GM21737 (cell line): ENCODE measurements at regions not wholly inside any gene's neighbourhood (a gene's known extent, or its start where the extent isn't known, plus 50 kb on each side); places are given as distances from the start of the nearest gene placed in this dataset.
"Not testable (repeated sequence)": the region's sequence is repeated elsewhere in the genome, so short reads cannot be mapped to it uniquely, and the experiment has no call there.

Experiments
- ATAC-seq: cut with Tn5 transposase; IDR thresholded peaks from one replicate; pipeline ENCODE4 v1.9.1; 2021; ENCODE audit warnings: mild to moderate bottlenecking, moderate library complexity; ENCODE audit not compliant: unreplicated experiment

DNA sequence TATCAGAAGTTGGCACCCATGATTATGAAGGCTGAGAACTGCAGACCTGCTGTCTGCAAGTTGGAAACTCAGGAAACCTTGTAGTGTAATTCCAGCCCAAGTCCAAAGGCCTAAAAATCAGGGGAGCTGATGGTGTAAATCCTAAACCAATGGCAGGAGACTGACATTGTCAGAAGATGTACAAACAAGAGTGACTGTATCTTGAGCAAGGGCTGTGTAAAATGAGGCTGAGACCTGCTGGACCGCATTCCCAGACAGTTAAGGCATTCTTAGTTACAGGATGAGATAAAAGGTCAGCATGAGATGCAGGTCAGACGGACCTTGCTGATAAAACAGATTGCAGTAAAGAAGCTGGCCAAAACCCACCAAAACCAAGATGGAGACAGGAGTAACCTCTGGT lies 147.7 kb downstream of the COG6 start:
- ATAC-seq: no peak

DNA sequence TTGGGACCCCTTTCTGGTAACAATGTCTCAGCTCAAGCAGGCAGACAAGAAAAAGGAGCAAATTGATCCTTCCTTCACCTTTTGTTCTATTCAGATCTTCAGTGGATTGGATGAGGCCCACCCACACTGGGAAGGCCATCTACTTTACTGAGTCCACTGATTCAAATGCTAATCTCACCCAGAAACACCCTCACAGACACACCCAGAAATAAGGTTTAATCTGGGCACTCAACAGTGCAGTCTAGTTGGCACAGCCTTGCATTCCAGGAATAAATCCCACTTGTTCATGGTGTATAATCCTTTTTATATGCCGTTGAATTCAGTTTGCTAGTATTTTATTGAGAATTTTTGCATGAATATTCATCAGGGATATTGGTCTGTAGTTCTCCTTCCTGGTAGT lies 148.4 kb downstream of the COG6 start:
- no peak for ATAC-seq

DNA sequence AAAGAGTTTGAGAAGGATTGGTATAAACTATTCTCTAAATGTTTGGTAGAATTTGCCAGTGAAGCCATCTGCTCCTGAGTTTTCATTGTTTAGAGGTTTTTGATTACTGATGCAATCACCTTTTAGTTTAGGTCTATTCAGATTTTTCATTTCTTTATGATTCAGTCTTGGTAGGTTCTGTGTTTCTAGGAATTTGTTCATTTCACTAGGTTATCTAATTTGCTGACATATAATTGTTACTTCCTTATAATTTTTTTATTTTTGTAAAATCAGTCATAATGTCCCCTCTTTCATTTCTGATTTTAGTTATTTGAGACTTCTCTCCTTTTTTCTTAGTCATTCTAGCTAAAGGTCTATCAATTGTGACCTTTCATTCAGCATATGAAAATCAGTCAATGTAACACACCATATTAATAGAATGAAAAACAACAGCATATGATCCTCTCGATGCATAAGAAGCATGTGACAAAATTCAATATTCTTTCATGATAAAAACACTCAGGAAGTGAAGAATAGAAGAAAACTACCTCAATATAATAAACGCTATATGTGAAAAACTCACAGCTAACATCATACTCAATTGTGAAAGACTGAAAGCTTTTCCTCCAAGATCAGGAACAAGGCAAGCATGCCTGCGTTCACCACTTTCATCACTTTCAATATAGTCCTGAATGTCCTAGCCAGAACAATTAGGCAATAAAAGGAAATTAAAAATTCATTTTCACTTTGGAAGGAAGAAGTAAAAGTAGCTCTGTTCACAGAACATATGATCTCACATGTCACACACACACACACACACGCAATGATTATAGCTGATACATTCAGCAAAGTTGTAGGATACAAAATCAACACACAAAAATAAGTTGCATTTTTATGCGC lies 149.1 kb downstream of the COG6 start:
- no peak for ATAC-seq

DNA sequence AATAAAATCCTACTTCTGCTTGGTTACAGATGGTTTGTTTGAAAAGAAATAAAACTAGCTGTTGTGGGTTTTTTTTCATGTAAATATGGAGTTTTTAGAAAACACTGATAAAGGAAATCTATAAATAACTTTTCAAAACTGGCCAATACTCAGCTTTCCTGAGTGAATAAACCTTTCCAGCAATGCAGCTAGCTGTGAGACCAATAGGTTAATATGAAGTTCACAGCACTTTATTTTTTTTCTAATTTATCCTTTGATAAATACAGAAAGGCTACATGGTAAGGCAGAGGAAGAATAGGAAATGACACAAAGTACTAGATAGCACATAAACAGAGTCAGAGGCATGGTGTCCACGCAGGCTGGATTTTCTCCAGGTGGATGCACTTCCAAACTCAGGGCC lies 154.0 kb downstream of the COG6 start:
- ATAC-seq: no peak

DNA sequence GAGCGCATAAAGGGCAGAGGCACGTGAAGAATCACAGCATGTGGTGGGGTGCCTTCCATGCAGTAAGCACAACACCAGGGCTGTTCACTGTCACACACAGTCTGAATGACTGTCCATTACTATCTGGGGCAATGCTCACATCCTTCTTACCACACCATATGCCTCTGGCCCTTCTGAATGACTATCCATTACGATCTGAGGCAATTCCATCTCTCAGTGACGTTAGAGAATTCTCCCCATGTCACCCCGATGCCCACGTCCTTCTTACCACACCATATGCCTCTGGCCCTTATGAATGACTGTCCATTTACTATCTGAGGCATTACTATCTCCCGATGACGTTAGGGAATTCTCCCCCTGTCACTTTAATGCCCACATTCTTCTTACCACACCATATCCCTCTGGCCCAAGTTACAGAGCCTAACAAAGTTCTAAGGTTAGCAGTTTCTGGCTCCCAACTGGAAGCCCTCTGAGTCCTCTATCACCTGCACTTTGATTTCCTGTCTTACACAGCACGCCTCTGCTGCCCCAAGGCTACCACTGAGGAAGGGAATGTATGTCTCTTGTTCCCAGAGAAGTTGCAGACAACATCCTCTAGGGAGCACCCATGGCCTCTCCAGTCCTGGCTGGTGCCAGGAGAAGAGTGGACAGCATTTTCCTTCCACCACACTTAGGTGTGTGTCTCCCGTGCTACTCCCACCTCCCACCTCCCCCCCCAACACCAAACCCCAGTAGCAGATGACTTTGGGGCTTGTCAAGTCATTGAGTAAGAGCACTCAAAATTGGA lies 154.8 kb downstream of the COG6 start:
- no peak for ATAC-seq

DNA sequence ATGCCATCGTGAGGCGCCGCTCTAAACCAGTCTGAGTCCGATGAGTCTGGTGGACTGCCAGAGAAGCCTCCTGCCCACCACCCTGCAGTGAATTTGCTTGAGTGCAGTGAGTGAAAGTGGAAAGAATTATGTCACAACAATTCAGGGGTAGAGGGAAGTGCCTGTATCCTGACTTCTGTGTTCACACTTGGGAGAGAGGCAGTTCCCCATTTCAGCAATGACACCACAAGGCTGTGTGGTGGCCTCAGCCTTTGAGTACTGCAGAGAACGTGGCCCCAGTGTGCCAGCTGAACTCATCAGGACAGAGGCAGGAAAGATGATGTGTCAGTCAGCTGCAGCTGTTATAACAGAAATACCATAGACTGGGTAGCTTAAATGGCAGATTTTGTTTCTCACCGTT lies 155.6 kb downstream of the COG6 start:
- no peak for ATAC-seq

DNA sequence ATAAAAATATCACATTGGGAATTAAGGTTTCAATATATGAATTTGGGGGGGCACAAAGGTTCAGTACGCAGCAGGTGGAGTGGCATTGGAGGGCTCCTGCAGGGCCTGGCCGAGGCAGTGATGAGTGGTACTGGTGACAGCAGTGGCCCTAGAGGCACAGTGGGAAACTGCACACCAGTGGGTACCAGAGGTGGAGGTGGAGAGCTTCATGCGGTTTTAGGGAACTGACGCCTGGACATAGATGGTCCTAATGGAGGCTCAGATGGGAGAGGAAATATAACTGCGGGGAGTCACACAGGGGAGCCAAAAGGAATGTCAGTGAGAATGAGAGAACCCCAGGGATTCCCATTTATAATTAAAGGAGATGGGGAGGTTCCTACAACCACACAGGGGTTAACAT lies 156.2 kb downstream of the COG6 start:
- no peak for ATAC-seq

DNA sequence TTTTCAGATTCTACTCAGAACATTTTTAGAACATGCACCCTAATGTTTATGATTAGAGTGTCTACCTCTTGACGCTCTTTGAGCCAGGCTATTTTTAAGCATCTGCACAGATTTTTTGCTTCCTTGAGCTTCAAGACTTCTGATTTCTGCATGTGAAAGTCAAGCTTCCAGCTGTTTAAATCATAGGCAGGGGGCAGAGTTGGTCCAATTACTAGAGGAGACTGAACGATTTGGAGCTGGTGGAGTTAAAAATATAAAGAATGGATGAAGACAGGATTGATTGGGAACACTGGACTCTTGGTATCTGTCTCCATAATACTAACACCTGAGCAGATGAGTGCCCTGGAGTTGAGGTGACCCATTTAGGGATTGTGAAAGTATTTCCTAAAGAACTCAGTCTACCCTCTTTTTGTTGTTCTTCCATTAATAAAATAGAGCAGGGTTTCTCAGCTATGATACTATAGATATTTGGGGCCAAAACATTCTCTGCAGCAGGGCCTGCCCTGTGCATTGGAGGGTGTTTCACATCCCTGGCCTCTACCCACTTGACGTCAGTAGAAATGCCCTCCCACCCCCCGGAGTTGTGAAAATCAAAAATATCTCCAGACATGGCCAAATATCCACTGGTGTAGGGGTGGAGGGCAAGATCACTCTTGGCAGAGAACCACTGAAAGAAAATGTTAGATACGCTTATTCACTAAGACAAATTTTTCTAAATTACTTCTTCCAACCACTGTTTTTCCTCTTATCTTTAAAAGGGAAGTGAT lies 160.1 kb downstream of the COG6 start:
- ATAC-seq: no peak

DNA sequence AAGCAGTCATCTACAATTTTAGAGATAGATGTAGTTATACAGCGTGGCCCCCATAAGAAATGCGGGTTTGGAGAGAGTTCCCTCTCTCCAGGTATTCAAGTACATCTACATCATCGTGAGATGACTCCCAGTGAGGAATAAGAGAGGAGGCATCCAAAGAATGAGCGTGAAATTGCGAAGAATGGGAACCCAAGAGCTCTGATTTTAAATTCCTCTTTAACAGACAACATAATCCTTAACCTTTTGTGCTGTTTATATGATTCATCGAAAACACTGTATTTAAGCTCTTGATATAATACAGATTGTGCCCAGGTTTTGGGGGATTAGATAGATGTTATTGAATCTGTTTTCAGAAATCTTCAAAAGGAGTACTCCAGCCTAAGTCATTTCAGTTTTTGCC lies 161.5 kb downstream of the COG6 start:
- ATAC-seq: no peak

DNA sequence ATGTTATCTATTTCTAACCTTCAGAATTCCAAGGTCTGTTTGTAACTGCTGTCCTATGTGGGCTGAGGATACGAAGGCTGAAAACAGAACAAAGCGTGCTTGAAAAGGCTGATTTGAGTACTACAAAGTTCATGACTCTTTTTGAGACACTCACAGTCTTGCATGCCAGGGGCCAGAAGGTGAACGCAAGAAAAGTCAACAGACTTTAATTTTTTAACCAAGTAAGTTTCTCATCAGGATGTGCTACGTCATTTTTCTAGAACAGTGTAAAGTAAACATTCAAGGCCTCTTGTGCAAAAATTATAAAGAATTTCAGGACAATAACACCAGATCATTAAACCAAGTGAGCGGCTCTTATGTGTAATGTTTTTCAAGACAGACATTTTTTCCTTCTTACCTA lies 163.5 kb downstream of the COG6 start:
- ATAC-seq: no peak

DNA sequence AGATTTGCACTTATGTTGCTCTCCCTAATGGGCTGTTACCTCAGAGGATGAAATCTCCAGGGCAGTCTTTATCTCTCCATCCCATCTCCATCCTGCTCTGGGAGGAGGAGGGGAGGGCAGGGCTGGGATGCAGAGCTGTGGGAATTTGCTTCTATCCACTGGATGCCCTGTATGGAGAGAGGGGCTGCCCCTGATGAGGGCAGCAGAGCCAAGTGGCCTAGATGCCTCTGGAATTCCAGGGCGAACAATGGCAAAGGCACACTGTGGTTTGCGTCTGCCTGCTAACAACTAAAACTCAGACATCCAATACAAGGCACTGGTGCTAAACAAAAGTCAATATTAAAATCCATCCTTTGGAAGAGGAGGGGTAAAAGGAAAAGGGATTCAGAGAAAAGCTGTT lies 165.1 kb downstream of the COG6 start:
- ATAC-seq: no peak

DNA sequence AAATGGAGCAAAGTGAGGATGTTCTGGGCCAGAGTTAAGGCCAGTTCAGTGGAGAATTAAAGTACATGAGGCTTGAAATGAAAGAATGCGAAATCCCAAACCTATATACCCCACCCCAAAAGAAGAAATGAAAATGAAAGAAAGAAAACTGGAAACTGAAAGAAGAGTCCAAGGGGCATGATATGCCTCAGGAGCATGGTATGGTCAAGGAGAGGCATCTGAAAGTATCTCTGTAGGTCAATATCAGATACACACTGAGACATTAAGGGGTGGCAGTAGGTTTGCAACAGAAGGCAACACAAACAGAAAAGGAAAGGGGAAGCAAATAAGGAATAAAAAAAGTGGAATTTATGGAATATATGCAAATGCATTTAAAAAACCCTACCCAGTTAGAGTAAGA lies 166.5 kb downstream of the COG6 start:
- no peak for ATAC-seq

DNA sequence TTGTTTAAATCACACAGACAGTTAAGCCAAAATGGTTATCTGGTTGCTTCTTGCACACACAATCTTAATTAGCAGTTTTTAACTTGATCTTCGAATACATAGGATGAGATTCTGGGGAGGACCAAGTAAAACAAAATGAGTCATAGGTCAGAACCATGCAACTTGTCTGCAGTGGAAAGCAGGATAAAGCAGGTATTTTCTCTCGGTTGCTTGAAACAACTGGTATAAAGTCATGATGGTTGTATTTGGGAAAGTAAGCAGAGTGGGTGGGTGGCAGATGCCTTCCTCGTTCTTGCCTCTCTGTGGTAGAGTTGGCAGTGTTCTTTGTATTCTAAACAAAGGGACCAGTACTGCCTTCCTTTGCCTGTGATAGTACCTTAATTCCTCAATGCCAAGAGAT lies 167.0 kb downstream of the COG6 start:
- ATAC-seq: no peak

DNA sequence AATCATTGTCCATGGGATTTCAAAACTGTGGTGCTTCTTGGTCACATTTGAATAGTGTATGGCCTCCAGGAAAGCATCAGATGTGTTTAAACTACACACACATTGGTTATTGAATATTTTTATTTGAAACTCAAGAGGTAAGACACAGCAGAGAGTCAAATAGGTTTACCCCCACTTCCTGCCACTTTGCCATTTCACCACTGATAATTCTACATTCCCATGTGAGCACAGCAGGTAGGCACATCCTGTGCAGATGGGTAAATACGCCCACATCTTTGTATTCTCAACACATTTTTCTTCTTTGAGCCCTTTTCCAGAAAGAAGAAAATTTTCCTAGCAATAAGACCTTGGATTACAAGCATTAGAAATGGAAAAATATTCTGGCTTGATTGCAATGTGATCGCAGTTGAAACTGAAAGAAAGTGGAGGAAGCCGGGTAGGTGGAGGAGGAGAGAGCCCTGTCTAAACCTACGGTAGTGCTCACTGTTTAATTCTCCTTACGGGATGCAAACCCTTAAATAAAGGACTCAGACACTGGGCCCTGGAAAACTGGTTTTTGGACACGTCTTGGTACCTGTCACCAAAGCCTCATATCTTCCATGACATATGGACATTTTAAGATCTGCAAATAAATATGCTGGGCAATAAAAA lies 167.7 kb downstream of the COG6 start:
- ATAC-seq: no peak

DNA sequence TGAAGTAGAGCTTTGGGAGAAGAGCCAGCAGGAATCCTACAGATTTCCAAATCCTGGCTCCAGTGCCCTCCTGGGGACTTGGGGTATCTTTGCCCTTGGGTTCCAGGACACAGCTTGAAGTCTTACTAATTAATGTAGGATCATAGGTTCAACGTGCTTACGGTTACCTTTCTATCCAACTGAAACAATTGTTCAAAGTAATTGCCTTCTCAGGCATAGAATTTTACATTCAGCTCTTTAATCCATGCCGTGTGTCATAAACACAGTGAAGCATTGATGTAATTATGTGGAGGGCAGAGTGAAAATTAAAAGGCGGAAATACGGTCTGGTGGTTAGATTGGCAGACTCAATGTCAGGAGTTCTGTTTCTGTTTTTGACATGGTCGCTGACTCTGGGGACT lies 170.4 kb downstream of the COG6 start:
- ATAC-seq: no peak

DNA sequence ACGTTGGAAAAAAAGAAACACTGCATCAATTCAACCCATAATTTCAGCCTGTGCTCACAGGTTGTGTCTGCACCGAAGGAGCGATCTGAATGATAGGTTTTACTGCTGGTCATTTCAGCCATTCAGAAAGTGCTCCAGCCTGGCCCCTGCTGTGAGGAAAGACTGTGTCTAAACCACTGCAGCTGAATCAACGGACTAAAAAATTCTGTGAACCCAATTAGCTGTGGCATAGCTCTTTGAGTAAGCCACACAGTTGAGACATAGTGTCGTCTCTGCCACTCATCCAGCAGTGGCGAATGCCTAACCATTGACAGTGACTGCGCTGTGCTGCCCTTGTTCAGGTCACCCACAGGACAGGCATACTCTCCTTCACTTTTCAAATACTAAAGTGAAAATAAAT lies 179.8 kb downstream of the COG6 start:
- ATAC-seq: no peak

DNA sequence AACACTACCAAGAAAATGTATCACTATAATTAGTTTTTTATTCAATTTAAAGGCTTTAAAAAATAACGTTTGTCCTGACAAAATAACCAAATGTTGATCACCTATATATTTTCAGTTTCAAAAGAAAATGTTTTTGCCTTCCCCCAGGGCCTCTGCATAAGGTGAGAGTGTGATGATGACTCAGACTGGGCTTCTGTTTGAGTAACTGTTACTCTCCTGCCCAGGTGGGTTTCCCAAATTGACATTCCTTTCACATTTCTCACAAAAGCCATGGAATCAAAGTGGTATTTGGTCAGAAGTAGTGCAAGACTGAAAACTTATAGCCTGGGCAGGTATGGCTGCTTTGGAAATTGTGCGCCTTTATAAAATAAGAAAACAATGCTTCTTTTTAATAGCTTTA lies 180.6 kb downstream of the COG6 start:
- no peak for ATAC-seq

DNA sequence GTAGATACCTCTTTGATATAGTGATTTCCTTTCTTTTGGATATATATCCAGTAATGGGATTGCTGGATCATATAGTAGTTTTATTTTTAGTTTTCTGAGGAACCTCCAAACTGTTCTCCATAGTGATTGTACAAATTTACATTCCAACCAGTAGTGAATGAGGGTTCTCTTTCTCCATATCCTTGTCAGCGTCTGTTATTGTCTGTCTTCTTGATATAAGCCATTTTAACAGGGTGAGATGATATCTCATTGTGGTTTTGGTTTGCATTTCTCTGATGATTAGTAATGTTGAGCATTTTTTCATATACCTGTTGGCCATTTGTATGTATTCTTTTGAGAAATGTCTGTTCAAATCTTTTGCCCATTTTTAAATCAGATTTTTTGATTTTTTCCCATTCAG lies 182.4 kb downstream of the COG6 start:
- ATAC-seq: not testable (repeated sequence)

DNA sequence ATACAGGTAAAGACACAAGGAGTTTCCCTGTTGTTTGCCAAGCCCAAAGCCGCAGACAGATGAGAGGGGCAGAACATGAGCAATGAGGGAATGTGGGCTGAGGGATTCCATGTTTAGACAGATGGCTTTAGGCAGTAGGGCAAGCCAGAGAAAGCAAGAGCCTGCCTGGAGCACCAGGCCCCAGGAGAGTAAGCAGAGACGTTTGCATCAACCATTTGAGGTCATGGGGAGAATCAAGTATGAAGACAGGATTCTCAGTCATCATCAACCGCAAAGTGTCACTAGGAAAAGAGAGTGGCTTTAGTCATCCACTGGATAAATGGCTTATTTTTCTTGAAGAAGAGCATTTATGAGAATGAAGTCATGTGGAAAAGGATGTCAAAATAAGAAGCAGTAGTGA lies 184.7 kb downstream of the COG6 start:
- no peak for ATAC-seq

DNA sequence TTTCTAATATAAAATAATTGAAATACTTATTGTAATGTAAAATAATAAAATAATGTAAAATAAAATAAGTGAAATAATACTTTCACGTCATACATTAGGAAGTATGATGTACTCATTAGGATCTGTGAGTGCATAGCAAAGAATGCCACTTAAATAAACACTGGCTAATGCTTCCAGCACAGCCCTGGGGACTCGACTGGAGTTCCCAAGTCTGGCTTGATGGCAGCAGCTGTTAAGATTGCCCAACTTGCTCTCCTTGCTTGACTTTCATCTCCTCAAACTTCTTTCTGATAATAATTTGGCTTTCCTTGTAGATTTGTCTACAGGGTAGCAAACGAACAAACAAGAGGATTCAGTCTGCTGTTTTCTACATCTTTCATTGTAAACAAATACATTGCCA lies 191.9 kb downstream of the COG6 start:
- ATAC-seq: no peak

DNA sequence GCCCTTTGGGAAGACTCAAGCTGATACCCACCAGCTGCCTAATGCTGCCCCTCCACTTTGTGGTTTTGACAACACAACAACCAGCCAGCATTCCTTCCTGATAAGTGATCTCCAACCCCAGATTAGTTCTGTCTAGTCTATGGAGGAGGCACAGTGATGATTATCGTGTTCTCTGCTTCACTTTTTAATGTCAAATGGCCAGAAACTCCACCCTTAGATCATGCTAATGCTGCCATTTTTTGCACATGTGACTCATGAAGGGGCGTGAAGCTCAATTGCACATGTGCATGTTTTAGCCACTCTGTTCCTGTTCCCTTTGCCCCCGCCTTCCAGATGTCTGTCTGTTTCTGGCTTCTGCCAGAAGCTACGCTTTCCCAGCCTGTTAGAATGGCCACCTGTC lies 199.8 kb downstream of the COG6 start:
- ATAC-seq: no peak
